ENCODE measurements at regions not wholly inside any gene's neighbourhood (a gene's known extent, or its start where the extent isn't known, plus 50 kb on each side); places are given as distances from the start of the nearest gene placed in this dataset.

DNA sequence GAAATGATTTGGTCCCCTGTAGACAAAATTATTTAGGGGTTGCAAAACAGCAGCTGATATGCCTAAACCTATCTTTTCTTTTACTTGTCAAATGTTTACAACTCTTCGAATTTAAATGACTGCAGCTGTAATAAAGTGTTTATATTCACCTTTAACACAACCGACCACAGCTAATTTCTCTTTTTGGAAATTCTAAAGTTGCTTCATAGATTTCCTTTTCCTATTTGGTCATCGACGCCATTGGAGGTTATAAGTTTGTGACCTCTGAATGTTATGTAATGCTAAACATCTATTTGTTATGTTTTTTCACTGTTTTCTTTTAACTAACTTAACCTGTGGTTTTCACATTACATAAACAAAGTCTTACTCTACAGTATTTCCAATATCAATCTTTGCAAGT is 1094.9 kb upstream of the EPHA6 start:
- TF ChIP-seq, protein P1, sequence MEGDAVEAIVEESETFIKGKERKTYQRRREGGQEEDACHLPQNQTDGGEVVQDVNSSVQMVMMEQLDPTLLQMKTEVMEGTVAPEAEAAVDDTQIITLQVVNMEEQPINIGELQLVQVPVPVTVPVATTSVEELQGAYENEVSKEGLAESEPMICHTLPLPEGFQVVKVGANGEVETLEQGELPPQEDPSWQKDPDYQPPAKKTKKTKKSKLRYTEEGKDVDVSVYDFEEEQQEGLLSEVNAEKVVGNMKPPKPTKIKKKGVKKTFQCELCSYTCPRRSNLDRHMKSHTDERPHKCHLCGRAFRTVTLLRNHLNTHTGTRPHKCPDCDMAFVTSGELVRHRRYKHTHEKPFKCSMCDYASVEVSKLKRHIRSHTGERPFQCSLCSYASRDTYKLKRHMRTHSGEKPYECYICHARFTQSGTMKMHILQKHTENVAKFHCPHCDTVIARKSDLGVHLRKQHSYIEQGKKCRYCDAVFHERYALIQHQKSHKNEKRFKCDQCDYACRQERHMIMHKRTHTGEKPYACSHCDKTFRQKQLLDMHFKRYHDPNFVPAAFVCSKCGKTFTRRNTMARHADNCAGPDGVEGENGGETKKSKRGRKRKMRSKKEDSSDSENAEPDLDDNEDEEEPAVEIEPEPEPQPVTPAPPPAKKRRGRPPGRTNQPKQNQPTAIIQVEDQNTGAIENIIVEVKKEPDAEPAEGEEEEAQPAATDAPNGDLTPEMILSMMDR (IDR thresholded peaks at IDR 0.05) = no peak
- no peak for TF ChIP-seq POLR2A (IDR thresholded peaks at IDR 0.05)
